GM12874 (cell line): ENCODE measurements at regions not wholly inside any gene's neighbourhood (a gene's known extent, or its start where the extent isn't known, plus 50 kb on each side); places are given as distances from the start of the nearest gene placed in this dataset.

Experiments used
- TF ChIP-seq, protein P1 (sequence below): IDR thresholded peaks from 2 replicates; pipeline ENCODE4 v1.5.1; 2011; ENCODE audit warnings: low read depth, mild to moderate bottlenecking, control low read depth, low read length, moderate library complexity; ENCODE audit not compliant: insufficient read depth

DNA sequence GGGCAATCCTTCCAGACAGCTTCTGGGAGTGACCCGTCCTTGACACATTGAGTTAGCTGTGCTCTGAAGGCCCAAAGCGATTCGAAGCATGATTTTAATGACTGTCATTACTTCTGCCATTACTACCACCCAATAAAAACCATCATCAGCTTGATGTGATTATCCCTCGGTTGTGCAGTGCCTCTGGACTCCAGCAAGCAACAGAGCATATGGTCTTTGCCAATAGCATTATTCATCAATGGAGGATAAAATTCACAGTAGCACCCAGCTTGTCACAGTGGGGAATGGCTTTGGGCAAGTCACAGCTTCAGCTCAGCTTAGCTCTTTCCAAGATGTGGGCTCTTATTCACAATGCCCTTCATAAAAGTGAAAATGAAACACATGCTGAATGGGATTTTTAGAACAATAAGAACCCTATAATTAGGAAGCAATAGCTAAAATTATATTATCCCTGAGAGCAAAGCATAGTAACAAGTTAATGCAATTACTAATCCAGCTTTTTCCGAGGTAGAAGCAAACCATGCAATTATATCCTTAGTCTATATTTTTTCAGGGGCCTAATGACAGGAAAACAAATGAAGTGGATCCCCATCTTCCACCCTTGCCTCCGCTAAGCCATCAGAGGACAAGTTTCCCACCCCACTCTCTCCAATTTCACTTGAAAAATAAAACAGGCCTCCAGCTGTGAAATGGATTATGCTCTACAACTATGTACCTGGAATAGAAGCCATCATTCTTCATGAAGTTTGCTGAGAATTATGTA lies 163.0 kb upstream of the EEA1 start:
- TF ChIP-seq, protein P1, sequence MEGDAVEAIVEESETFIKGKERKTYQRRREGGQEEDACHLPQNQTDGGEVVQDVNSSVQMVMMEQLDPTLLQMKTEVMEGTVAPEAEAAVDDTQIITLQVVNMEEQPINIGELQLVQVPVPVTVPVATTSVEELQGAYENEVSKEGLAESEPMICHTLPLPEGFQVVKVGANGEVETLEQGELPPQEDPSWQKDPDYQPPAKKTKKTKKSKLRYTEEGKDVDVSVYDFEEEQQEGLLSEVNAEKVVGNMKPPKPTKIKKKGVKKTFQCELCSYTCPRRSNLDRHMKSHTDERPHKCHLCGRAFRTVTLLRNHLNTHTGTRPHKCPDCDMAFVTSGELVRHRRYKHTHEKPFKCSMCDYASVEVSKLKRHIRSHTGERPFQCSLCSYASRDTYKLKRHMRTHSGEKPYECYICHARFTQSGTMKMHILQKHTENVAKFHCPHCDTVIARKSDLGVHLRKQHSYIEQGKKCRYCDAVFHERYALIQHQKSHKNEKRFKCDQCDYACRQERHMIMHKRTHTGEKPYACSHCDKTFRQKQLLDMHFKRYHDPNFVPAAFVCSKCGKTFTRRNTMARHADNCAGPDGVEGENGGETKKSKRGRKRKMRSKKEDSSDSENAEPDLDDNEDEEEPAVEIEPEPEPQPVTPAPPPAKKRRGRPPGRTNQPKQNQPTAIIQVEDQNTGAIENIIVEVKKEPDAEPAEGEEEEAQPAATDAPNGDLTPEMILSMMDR = no peak

DNA sequence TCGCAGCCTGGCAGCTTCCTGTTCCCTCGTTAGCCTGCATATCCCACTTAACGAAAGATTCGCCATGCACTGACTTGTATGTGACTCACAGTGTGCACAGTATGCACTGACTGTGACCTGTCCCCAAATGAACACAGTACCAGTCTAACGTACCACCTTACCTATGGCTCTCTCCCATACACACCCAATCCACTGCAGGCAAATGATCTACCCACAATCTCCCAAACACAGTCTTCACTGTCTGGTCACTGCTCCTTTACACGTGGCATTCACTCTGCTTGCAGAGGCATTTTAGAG lies 163.5 kb upstream of the EEA1 start:
- TF ChIP-seq, protein P1 = no peak

DNA sequence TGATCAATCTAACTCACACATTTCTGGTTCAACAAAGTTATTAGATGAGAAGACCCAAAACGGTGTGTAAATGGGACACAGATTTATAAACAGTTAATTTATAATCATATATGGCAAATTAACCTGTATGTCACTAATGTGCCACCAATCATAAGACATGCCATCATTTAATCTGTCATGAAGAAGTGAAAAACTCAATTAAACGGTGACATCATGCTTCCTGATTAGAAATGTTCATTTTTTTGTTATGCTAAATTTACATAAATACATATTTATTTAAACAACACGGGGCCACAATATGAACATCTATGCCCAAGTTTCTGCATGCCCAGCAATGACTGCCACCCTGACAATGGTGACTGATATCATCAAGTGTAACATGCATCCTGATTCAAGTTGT lies 164.1 kb upstream of the EEA1 start:
- TF ChIP-seq, protein P1 = no peak

DNA sequence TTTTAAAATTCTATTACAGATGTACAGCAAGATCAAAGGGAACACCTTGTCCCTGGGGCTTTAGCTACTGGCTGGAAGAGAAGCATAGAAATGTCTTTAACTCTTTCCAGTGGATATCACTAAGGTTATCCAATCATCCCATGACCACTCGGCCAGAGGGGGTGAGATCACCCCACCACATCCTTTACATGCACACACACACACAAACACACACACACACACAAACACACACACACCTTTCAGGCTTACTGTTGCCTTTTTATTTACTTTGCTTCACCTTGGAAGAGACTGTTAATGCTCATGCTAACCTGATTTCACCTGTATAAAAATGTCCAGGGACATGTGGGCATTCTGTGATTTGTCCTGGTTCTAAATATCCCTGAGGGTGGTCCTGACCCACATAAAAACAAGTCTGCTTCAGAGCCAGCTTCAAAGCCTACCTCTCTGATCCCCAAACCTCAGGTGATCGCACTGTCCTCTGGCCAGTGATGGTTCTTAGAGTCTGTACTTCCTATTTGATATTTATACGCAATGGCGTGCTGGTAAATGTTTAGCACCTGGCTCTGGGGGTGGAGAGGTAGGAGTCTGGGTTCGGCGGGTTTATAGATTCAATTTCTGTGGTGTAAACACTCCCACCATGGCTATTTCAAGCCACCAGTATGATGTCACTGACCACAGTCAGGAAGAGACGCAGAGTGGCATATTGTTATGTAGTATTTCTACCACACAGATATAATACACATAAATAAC lies 166.1 kb upstream of the EEA1 start:
- TF ChIP-seq, protein P1 = no peak

DNA sequence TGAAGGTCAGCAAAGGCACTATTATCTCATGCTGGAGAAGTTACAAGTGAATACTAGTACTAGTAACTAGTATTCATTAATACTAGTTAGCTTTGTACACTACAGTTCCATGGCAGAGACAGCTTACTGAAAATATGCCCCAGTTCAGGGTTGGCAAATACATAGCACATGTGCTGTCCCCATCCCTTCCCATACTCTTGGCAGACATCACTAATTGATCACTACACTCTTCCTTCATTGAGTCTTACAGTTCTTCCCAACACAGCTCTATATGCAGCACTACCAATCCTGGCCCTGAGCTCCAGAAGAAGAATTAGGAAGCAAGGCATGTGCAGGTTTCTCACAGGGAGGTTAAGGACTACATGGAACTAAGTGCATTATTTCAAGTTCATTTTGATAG lies 168.3 kb upstream of the EEA1 start:
- TF ChIP-seq, protein P1 = no peak

DNA sequence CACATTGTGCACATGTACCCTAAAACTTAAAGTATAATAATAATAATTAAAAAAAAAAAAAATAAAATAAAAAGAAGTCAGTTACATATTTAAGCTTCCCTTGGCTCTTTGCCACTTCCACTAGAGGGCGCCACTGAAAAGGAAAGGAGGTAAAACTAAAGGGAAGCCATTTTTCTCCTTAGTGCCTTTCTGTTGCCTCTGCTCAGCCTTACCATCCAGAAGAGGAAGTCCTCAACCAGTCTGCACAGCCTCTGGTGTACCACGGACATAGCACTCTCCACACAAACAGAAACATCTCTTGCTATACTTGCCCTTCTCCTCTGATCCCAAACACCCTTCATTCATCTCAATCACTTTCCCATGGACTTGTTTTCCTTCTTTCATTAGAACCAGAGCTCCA lies 169.0 kb upstream of the EEA1 start:
- TF ChIP-seq, protein P1 = peak; percentile 40; the same call in 1 of the 2 replicates

DNA sequence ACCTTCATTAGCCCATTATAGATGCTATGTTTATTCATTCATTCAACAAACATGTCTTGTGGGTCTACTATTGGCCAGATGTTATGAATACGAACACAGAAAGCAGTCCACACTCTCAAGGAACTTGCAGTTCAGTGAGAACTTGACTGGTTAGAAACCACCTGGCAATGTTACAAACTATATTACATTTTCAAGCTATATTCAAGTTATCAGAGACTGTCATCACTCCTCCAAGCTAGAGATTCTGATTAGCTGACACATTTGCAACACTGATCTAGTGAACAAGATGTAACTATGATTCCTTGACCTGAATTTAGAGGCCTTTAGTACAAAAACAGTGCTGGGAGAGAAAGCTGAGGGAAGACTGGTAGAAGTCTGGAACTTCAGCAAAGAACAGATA lies 170.7 kb upstream of the EEA1 start:
- TF ChIP-seq, protein P1 = no peak
